HG03558 (cell line): ENCODE measurements at regions not wholly inside any gene's neighbourhood (a gene's known extent, or its start where the extent isn't known, plus 50 kb on each side); places are given as distances from the start of the nearest gene placed in this dataset.
"Not testable (repeated sequence)": the region's sequence is repeated elsewhere in the genome, so short reads cannot be mapped to it uniquely, and the experiment has no call there.

Source experiments
- ATAC-seq: cut with Tn5 transposase; IDR thresholded peaks from one replicate; pipeline ENCODE4 v1.9.1; 2021; ENCODE audit warnings: moderate number of reproducible peaks; ENCODE audit not compliant: unreplicated experiment; ENCODE audit errors: extremely low read depth

DNA sequence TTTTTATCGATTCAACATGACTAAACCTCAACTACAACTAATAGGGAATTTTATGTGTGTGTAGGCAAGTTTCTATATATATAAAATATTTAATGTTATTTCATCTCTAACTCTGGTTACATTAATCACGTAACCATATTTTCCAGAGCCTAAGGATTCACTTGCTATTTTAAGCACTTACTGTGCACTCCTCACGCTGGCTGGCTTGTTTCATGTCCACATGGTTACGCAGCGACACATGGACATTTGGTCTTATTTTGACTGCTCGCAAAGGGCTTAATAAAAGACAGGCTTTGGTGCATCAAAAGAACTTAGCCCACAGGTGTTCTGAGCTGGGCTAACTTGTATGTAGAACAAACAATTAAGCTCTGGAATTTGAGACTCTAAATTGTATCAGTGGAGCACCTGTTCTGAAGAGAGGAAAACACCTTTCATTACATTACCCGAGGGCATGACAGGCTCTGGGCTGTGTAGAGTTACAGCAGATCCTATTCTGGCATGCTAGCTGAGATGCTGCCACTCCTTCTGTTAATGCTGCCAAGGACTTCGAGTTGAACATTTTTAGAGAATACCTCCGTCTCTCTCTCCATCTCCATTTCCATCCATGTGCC is 130.0 kb upstream of the NR2F2 start:
- no peak for ATAC-seq

DNA sequence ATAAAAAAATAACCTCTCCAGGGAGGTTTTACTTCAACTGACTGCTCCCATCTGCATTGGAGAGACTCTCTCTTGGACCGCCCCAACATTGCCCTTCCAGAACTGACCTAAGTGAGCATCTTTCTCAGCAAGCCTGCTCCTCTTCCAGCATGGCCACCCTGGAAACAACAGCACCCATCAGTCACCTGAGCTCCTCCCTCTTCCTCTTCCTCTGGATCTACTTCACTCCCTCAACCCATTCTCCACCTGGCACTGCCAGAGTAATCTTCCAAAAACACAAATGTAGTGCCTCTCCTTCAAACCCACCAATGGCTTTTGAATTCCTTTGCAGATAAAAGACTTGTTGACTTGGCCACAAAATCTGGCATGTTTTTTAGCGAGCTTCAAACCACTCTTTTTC is 128.8 kb upstream of the NR2F2 start:
- no peak for ATAC-seq

DNA sequence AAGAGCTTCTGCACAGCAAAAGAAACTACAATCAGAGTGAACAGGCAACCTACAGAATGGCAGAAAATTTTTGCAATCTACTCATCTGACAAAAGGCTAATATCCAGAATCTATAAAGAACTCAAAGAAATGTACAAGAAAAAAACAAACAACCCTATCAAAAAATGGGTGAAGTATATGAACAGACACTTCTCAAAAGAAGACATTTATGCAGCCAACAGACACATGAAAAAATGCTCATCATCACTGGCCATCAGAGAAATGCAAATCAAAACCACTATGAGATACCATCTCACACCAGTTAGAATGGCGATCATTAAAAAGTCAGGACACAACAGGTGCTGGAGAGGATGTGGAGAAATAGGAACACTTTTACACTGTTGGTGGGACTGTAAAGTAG is 124.9 kb upstream of the NR2F2 start:
- not testable (repeated sequence) for ATAC-seq

DNA sequence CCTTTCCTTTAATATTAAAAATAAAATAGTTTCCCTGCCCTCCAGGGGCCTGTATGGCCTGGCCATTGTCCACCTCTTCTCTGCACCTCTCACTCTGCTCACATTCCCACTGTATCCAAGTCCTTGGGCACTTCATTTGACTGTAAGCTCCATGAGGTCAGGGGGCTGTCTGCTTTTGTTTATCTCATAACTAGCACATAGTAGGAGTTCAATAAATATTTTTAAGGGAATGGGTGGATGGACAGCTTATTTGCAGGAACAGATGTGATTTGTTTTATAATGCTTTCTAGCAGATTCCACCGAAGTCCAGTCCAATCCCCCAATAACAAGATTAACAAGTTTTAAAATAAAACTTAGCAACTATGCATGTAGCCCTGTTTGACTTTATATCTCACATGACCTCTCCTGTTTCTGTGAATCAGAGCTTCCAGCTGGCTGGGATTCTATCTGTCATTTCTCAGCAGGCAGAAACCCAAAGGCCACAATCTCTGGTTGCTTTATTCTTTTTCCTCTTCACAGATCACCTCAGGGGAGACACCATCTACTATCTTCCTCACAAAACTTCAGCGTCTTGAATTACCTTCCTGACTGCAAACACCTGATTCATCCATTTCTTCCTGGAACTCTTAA is 123.0 kb upstream of the NR2F2 start:
- no peak for ATAC-seq

DNA sequence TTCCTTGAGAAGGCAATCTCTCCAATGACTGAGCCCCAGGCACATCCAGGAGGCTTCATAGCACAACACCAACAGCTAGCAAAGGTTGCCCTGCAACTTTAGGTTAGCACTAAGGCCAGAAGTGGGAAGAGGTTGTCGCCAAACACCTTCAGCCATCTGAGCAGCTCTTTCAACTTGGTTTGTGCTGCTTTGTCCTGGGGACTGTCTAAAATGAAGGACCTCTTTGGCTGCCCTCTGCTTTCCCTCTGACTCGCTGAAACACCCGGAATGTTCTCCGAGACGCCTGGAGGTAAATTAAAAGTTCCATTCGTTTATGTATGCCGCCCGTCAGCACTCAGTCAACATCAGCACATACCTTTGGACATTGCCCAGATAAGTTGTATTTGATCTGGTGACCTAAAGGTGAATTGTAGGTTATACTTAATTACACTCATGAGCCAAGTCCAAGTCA is 121.2 kb upstream of the NR2F2 start:
- no peak for ATAC-seq

DNA sequence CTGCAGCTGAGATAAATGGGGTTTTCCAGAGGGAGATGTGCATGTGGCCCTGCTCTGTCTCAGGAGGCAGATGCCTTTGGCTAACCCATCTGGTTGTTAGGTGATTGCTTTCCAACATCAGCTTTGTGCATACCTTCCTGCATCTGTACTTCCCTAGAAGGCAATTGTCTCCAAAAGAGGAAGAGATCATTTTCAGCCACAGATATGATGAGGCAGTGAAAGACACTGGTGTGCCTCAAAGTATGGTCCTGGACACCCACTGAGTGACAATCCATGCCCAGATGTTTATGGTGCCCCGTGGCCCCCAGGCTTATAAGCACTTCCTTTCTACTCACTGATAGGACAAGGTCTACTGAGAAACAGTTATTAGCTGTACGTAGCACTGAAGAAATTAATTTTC is 117.5 kb upstream of the NR2F2 start:
- ATAC-seq = no peak

DNA sequence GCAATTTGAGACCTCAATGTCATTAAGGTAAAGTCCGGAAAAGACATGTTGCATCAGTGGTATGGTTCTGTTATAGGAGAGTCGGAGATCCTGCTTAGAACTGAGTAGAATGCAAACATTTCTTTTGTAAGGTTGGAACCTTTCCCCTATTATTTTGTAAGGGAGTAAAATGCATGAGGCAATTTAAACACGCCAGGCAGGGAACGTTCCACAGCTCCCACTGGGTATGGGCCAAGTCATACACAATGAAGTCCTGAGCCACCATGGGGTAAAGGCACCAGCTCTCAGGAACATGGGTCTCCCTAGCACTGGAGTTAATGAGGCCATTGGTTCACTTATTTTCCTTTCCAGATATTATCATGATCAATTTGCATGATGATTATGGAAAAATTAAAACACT is 116.6 kb upstream of the NR2F2 start:
- no peak for ATAC-seq

DNA sequence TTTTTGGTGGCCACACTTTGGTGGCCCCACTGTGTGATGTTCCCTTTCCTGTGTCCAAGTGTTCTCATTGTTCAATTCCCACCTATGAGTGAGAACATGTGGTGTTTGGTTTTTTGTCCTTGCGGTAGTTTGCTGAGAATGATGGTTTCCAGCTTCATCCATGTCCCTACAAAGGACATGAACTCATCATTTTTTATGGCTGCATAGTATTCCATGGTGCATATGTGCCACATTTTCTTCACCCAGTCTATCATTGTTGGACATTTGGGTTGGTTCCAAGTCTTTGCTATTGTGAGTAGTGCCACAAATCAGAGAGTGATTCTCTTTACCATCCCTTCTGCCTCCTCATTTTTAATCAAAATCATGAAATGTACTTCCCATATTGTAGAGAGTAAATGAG is 114.0 kb upstream of the NR2F2 start:
- ATAC-seq = not testable (repeated sequence)

DNA sequence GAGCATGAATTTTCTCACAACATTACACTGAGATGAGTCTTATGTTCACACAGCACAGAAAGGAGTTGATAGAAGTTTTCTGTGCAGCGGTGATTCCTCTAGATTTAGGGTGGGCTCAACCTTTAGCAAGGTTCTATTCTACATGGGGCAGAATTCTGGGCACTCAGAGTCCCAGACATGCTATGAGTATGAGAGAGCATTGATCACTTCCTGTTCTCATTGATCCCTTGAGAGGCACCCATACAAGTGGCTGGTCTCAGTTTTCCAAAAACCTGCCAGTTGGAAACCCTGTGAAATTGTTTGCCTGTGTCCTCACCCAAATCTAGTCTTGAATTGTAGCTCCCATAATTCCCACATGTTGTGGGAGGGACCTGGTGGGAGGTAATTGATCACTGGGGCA is 112.5 kb upstream of the NR2F2 start:
- ATAC-seq = no peak

DNA sequence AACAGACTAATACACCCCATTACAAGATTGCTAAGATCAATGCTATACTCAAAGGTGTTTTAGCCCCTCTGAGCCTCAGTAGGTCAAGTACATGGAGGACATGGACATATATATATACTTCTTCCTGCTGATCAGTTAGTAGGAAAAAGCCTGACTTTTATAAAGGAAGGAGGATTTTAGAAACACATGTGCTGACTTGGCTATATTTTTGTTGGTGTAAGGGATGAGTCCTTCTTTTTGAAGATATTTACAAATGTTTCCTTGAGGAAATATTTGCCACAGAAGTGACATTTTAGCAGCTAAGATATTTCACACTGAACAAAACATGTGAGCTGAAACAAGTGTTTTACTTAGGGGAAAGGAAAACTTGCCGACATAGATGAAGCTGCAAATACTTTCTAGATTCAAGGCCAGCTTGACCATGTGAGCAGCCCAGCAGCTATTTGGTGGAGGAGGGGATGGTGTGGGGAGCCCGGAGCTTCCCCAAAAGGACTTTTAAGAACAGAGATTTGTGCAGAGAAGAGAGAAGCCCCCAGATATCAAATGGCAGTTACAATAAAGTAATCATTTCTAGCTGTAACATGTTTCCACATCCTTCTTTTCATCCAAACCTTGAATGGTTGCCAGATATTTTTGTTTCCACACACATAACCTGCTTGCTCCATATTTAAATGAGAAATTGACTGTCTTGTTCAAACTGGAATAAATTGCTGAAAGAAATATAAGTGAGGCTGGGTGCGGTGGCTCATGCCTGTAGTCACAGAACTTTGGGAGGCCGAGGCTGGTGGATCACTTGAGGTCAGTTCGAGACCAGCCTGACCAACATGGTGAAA is 111.7 kb upstream of the NR2F2 start:
- no peak for ATAC-seq

DNA sequence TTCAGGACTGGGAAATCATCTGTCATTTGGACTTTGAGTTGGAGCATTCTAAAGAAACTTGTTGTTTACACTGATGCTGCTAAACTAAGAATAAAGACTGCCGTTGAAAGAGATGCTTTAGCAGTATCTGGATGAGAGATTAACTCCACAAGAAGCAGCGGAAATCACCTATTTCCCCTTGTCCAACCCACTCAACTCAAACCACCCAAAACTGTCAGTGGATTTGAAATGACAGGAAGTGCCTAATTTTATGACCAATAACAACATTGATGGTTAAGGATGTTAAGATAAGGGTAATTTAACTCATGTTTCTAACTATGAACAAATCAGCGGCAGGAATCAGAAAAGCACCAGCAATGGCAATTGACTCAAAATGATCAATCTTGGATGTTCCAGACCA is 110.8 kb upstream of the NR2F2 start:
- no peak for ATAC-seq

DNA sequence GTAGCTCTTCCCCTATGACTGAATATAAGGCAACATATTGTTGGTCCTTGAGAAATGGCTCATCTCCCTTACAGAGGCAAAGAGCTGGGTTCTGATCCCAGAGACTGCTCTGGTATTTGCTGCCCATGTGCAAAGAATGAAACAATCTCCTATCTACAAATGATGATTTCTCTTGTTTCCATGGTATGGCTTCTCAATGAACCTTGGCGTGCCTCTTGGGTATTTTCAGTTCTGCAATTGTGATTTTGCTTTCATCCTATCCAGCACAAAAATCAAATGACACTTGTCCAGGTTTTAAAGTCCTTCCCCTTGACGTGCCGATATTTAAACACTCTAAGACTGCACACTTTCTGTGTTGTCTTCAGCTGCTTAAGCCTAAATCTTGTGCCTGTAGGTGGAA is 109.8 kb upstream of the NR2F2 start:
- ATAC-seq = no peak

DNA sequence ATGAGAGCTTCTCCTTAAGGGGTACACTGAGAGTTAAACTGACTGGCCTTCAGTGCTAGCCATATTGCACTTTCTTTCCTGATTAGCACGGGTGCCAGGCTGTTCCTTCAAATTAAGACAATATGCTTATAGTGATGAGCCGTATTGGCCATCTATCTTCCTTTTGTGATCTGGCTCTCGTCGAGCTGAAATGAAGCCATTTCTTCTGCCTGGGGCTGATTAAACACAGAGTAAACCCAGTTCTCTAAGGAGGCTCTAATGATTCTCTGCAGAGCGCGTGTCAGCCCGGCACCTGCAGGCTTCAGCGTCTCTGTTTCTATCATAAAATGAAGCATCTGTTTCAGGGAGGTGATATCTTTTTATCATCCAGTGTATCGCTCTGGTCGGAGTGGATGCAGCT is 107.5 kb upstream of the NR2F2 start:
- ATAC-seq = no peak

DNA sequence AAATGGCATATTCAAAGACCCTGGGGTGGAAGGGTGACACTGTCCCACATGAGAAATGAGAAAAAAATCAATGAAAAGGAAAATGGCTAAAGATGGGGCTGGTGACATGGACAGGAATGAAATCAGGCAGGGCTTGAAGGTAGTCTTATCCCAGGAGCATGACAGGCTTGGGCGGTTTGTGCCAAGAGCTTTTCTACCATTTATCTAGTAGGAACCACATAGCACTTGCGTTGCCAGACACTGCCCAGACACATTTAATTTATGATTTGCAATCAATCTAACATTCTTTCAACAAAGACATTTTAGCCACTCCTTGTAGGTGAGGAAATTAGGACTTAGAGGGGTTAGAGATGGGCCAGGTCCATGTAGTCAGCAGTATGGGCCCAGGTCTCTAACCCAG is 106.6 kb upstream of the NR2F2 start:
- ATAC-seq = no peak

DNA sequence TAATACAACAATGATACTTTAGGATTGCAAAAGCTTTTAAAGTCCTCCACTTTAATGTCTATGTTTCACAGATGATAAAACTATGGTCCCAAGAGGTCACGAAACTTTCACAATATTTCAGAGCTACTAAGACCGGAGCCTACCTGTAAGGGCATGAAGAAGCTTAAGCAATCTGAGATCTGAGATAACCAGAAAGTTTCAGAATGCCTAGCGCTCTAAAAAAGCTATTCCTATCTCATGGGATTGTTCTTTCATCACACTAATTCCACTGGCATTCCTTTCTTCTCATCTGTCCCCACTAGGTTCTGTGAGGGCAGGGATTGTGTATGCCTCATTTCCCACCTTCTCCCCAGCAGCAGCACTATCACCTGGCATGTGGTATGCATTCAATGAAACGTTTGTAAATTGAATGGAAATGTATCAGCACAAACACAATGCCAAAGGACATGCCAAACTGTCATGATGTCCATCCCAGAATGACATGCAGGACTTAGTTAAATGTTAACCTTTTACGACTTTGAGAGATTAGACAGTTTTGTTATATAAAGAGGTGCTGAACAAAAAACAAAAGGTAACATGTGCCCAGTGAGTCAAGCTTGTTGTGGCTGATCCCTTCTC is 104.7 kb upstream of the NR2F2 start:
- no peak for ATAC-seq

DNA sequence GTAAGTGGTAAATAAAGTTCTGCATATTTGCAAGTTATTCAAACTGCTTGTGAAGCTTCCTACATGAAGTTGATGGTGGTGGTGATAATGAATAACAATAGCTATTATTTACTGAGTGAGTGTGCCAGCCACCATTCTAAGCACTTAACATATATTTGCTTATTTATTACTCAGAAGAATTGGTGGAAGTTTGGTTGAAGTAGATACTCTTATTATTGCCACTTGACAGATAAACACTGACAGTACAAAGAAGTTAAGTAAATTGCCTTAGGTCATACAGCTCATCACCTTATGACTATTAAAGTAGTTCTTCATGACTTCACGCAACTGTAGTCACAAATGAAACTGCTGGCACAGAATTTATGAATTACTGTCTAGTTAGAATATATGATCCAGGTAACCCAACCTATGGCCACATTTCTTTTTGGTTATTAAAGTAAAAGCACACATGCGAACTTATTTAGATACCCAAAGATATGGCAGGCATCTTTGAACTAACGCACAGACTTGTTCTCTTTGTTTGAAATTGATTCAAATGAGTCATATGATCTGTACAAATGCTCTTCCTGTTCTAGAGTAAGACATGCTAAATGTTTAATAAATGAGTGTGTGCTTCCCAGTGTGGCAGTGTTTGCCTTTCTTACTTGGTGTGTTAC is 99.8 kb upstream of the NR2F2 start:
- ATAC-seq = no peak

DNA sequence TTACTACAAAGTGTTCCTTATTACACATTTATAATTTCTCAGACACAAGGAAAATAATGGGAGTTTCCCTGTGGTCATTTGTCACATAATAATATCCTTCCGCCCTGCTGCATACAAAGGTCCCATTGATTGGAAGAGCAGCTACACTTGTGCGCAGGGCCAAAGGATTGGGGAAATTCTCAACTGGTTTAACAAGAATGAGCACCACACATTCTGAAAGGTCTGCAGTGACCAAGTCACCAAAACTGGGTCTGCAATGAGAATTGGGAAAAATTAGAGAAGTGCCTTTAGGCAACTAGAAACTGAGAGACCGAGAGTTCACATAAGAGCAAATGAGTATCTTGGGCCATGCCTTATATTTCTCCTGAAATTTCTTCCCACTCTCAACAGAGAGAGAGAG is 98.2 kb upstream of the NR2F2 start:
- no peak for ATAC-seq

DNA sequence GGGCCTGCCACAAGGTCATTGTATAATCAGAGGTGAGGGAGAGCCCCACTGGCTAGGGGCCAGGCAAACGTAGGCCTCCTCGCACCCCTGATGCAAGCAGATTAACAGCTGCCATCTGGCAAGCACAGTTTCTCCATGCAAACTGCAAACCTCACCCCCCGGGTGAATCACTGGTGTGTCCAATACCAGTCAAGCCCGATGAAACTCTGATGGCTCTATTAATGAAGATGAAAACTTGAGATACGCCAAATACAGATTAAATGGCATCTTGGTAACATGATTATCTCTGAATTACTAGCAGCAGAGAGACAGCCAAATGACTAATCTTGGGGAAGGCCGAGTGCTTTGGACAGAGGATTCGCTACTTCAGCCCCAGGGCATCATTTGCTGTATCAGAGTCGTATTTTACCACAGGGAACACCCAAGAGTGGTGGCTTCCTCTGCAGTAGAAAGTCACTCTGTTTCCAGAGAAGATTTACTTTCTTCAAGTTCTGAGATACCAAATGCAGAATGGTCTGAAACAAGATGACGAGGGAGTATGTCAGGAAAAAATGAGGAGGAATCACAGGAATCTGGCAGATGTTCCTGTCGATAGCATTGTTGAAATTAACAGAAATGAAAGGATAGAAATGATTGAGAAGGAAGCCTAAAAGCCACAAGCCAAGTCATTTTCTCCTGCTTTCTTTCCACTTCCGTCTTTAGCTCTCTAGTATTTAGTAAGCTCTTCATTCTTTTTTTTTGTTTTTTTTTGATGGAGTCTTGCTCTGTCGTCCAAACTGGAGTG is 96.2 kb upstream of the NR2F2 start:
- no peak for ATAC-seq

DNA sequence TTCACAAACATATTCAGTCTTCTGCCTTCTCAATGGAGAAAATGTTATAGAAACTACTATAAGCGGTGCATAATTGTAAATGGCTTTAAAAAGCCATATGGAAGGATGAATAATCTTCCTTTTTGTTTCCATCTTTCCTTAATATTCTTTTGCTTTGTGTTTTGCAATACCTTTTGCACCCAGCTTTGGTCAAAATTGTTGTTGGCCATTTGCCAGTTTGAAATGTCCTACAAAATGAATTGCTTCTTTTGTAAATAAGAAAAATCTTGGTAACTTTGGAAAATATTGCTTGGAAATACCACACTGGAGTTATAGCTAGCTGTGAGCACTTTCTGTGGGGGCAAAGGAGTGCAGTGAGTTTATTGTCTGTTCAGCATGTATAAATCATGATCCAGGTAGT is 93.5 kb upstream of the NR2F2 start:
- no peak for ATAC-seq

DNA sequence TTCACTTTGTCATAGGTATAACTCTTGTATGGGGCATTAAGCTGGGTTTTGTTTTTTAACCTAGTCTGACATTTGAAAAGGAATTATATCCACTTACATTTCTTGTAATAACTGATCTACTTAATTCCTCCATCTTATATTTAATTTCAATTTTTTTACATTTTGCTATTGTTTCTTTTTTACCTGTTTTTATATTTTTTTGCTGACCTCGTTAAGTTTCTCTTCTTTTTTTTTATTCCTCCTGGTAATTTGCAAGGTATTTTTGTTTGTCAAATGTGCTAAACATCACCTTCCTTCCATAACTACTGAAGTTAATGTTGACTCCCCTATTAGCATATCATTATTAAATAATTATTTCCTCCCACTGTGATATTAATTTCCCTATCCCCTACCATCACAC is 87.7 kb upstream of the NR2F2 start:
- ATAC-seq = no peak
